ENCODE measurements at regions not wholly inside any gene's neighbourhood (a gene's known extent, or its start where the extent isn't known, plus 50 kb on each side); places are given as distances from the start of the nearest gene placed in this dataset.

DNA sequence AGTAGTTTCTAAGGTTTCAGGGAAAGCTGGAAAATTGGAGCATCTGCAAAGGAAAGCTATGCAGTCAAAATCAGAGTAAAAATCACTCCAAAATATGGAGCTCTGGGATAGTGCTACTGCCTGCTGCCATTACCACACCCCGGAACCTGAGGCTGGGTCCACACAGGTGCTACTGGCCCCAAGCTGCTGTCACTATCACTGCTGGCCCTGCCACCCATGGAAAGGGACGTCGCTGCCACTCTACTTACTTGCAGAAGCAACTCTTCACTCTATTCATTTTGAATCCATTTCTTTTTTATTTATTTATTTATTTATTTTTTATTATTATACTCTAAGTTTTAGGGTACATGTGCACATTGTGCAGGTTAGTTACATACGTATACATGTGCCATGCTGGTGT, 60.3 kb upstream of the RGS18 start:
- no peaks in the 10 kb centered on the region for H3K9me3 ChIP-seq
- H3K4me3 ChIP-seq: no peak overlapping the region
- no peak for DNase-seq (ENCODE audit: low spot score)
- TF ChIP-seq, protein P1, sequence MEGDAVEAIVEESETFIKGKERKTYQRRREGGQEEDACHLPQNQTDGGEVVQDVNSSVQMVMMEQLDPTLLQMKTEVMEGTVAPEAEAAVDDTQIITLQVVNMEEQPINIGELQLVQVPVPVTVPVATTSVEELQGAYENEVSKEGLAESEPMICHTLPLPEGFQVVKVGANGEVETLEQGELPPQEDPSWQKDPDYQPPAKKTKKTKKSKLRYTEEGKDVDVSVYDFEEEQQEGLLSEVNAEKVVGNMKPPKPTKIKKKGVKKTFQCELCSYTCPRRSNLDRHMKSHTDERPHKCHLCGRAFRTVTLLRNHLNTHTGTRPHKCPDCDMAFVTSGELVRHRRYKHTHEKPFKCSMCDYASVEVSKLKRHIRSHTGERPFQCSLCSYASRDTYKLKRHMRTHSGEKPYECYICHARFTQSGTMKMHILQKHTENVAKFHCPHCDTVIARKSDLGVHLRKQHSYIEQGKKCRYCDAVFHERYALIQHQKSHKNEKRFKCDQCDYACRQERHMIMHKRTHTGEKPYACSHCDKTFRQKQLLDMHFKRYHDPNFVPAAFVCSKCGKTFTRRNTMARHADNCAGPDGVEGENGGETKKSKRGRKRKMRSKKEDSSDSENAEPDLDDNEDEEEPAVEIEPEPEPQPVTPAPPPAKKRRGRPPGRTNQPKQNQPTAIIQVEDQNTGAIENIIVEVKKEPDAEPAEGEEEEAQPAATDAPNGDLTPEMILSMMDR (IDR thresholded peaks at IDR 0.05): no peak
- H3K27ac ChIP-seq: no peak overlapping the region
- H3K36me3 ChIP-seq: no peaks in the 10 kb centered on the region
- H3K27me3 ChIP-seq: no peaks in the 10 kb centered on the region
- no peaks in the 10 kb centered on the region for H3K4me1 ChIP-seq

DNA sequence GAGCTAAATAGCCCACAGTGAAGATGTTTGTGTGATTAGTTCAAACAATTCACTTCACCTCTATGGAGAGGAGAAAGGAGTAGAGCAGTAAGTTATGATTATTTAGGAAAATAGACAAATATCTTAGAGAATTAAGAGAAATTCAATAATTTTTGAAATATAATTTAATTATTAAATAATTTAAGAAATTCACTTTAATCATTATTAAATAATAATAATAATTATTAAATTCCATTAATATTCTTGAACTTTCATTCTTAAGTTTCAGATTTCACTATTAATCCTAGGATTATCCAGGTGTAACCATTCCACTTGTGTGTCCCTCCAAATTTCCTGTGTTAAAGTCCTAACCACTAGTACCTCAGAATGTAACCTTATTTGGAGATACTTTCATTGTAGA, 58.9 kb upstream of the RGS18 start:
- no peak overlapping the region for H3K27ac ChIP-seq
- TF ChIP-seq, protein P1 (IDR thresholded peaks at IDR 0.05): no peak
- no peaks in the 10 kb centered on the region for H3K4me1 ChIP-seq
- H3K4me3 ChIP-seq: no peak overlapping the region
- no peak for DNase-seq (ENCODE audit: low spot score)
- no peaks in the 10 kb centered on the region for H3K27me3 ChIP-seq
- H3K9me3 ChIP-seq: no peaks in the 10 kb centered on the region
- no peaks in the 10 kb centered on the region for H3K36me3 ChIP-seq

DNA sequence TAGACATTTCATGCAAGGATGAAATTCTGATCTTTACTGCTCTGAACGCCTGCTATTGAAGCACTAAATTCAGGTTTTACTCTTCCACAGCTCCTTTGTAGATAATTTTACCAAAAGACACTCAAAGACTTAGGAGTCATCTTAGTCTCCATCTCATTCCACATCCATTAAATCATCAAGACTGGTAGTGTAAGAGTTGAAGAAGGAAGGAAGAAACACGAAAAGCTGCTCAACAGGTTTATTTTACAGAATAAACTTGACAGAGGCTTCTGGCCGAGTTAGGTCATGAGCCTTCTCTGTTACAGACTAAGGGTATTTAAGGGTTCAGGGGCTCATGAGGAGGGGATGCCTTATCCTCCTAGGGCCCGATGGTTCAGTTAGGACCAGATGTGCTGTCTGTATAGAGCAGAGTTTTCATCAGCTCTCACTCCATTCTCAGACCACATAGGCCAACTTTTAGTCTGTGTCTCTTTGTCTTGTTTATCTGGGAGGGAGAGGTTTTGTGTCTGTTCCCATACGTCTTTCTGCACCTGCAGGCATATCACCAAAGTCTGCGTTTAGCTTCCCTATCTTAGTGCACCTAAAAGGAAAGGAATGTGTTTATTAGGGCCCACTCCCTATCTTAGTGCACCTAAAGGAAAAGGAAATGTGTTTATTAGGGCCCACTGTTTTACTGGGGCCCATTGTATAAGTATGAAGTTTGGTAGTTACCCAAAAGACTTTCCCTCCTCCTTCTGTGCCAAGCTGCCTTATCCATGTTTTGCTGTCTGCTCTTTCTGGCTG, 57.4 kb upstream of the RGS18 start:
- no peak for DNase-seq (ENCODE audit: low spot score)
- TF ChIP-seq, protein P1 (IDR thresholded peaks at IDR 0.05): no peak
- Histone ChIP-seq H3K4me3 (no peak overlapping the region), H3K9me3 (no peaks in the 10 kb centered on the region), H3K4me1 (no peaks in the 10 kb centered on the region), H3K27ac (no peak overlapping the region), H3K27me3 (no peaks in the 10 kb centered on the region), H3K36me3 (no peaks in the 10 kb centered on the region)

DNA sequence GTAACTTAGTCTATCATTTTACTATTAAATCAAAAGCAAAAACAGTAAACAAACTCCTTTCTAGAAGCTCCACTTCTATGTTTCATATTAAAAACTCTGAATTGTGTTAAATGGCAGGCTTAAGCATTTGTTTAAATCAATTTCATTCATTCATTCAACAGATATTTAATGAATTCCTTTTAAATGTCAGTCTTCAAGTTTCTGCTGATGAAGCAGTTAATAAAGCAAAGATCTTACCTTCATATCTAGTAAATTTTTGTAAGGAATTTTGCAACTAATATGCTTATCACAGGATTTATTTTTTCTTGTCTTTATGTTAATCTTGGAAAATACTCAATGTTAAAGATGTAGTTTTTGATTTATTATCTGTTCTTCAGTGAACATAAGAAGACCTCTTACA, 54.1 kb upstream of the RGS18 start:
- H3K9me3 ChIP-seq: no peaks in the 10 kb centered on the region
- no peaks in the 10 kb centered on the region for H3K4me1 ChIP-seq
- H3K27me3 ChIP-seq: no peaks in the 10 kb centered on the region
- no peaks in the 10 kb centered on the region for H3K36me3 ChIP-seq
- H3K27ac ChIP-seq: no peak overlapping the region
- H3K4me3 ChIP-seq: no peak overlapping the region
- DNase-seq (ENCODE audit: low spot score): no peak
- TF ChIP-seq, protein P1 (IDR thresholded peaks at IDR 0.05): no peak

DNA sequence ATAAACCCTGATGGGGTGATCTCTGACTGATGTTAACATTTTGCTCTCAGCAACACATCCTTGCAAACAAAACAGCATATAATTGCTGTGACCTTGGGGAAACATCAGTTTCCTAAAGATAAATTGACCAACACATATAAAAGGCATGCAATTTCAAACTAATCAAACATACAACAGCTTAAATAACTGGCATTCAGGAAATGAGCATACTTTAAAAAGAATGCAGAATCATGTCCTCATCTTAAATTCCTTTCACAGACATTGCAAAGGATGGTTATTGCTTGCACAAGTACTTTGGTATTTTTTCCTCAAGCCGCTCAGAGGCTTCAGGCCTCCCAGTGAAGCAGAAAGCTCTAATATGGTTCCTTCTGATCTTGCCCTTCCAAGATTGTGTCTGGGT, 53.4 kb upstream of the RGS18 start:
- no peaks in the 10 kb centered on the region for H3K36me3 ChIP-seq
- no peak overlapping the region for H3K27ac ChIP-seq
- no peaks in the 10 kb centered on the region for H3K4me1 ChIP-seq
- H3K4me3 ChIP-seq: no peak overlapping the region
- DNase-seq (ENCODE audit: low spot score): no peak
- H3K9me3 ChIP-seq: no peaks in the 10 kb centered on the region
- TF ChIP-seq, protein P1 (IDR thresholded peaks at IDR 0.05): no peak
- H3K27me3 ChIP-seq: no peaks in the 10 kb centered on the region

DNA sequence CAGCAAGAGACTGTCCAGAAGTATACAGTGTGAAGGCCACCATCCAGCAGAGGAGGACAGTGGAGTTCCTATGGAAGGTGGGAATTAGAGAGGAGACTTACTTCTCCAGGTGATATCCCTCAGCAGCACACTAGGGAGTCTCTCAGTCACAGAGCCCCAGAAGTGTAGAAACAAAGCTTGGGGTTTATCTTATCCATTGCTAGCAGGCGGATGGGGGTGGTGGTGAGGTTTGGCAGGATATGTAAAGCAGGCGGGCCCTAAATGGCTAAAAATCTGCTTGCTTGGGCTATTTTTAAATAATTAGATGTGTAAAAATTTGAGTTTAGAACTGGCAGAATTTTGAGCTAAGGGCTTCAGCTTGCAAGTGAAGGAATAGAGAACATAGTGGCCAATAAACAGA, 50.1 kb upstream of the RGS18 start:
- DNase-seq (ENCODE audit: low spot score): no peak
- no peaks in the 10 kb centered on the region for H3K4me1 ChIP-seq
- H3K27me3 ChIP-seq: no peaks in the 10 kb centered on the region
- H3K27ac ChIP-seq: no peak overlapping the region
- H3K36me3 ChIP-seq: no peaks in the 10 kb centered on the region
- H3K9me3 ChIP-seq: no peaks in the 10 kb centered on the region
- TF ChIP-seq, protein P1 (IDR thresholded peaks at IDR 0.05): no peak
- no peak overlapping the region for H3K4me3 ChIP-seq

Data from right atrium auricular region (tissue), 2 donors.